ENCODE measurements at regions not wholly inside any gene's neighbourhood (a gene's known extent, or its start where the extent isn't known, plus 50 kb on each side); places are given as distances from the start of the nearest gene placed in this dataset.
A peak's percentile ranks its signal among the peaks of the same experiment; 100 is the strongest.

DNA sequence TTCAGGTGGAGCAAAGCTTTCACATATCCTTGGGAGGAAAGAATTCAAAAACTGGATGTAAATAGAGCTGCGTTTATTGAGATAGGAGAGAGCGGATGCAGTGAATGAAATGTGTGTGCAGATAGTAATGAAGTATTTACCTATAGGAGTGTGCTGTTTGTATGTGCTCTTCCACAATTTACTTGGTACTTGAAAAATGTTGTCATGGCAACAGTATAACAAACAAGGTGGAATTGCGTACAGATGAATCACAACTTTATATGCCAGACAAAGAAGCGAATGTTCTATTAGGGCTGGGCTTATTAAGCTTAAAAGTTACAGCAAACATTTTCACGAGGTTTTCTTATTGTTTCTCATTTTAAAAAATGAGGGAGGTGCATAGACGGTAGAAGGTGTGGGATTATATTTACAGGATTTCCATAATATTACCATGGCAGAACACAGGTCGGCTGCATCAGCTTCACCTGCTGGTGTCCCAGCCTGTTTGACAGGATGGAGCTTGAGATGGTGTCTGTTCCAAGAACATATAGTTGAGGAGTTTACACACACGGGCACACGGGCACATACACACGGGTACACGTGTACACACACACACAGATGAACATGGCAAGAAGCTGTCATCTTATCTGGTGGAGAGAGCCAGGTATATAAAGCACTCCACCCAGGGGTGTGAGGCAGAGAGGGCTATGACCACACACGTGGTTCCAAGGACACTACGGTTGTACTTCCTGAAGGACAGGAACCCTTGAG is 155.7 kb downstream of the RMI1 start:
- DNase-seq: peak; percentile 50 to 69

DNA sequence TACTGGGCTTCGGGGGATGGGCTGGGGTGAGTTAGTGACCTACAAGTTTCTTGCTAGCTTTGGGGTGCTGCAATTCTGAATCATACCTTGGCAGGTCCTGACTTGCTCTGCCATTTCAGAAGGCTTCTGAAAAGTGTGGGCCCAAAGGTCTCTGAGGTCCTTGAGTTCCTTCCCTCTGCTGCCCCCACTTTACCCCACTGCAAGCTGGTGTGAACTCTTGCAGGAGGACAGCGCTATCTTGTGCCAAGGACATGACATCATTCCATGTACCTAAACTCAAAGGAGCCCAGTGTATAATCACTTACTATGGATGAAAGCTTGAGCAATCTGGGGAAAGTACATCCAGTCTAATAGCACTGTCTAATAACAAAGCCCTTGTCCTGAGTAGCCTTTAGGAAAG is 157.4 kb downstream of the RMI1 start:
- peak in 1 of 2 experiments; percentile 20 for DNase-seq

DNA sequence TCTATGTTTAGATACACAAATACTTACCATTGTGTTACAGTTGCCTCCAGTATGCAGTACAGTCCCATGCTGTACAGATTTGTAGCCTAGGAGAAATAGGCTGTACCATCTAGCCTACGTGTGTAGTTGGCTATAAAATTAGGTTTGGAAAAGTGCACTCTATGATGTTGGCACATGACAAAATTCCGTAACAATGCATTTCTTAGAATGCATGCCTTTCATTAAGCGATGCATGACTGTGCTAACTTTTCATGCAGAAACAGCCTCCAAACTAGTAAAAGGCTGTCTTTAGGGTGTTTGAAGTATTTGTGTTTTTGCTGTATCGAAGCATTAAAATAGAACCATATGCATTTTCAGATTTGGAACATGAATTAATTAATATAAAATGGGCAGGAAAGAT is 157.9 kb downstream of the RMI1 start:
- DNase-seq: no peak

DNA sequence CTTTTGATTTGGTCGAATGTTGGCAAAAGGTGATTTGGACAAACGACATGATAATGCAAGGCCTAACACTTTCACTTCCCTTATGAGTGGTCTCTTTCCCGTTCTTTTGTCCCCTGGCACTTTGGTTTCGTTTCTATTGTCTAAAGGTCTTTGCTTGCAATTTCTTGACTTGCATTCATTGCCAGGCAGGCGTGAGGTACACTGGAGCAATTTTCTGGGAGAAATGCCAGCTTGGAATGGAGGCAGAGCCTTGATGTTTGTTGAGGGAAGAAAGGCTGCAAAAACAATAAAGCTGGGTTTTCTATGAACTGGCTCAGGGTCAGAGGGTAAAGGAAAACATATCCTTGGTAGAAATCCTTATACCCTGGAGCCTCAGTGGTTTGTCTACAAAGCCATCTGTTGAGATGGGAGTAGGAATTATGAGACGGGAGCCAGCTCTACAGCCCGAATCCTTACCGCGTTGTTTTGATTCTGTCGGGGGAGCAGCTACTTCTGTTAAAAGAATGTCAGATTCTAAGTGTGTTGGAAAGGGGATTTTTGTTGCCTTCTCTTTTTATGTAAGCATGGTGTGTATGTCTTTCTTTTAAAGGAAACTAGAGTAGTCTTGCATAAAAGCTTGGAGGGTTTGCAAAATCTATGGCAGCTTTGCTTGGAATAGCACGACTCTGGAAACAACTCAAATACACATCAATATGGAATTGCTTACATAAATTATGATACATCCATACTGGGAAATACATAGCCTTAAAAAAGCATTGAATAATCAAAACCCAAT is 158.9 kb downstream of the RMI1 start:
- peak; percentile 51 to 53 for DNase-seq

DNA sequence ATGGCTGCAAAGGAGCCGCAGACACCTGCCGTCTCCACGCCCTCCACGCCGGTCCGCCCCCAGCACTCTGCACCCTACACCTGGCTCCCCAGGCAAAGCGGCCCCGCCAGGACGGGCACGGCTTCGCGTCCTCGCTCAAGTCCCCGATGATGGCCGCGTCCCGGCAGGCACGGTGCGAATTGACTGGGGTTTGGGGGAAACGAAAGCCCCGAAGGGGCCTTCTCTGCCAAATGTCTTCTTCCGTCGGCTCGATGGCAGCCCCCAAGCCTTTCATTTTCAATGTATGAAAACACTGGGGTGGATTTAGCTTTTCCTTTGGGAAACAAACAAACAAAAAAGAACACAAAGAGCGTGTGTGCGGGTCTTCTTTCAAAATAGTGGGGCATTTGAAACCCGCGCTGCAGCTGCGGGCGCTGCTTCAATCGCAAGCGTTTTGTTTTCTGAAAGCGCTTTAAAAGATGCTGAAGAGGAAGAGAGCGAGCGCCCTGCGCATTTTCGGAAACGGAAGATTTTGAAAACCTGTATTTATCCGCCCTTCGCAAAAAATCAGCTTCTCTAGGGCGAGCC is 160.0 kb downstream of the RMI1 start:
- DNase-seq: peak; percentile 25 to 46

DNA sequence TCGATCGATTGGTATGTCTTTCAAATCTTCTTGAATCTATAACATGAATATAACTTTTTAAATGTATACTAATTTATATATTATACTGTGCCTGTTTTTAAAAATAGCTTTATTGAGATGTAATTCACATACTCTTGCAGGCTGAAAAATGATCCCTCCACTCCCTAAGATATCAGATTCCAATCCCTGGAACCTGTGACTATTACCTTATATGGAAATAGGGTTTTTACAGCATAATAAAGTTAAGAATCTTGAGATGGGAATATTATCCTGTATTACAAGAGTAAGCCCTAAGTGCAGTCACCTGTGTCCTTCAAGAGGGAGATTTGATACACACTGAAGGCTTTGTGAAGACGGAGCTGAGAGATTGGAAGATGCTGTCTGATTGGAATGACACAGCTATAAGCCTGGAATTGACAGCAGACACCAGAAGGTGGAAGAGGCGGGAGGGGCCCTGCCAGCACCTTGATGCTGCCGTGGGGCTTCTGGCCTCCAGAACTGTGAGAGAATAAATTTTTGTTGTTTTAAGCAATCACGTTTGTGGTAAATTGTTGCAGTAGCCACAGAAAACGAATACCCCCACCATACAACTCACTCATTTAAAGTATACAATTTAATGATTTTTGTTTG is 161.3 kb downstream of the RMI1 start:
- peak; percentile 65 to 75 for DNase-seq

DNA sequence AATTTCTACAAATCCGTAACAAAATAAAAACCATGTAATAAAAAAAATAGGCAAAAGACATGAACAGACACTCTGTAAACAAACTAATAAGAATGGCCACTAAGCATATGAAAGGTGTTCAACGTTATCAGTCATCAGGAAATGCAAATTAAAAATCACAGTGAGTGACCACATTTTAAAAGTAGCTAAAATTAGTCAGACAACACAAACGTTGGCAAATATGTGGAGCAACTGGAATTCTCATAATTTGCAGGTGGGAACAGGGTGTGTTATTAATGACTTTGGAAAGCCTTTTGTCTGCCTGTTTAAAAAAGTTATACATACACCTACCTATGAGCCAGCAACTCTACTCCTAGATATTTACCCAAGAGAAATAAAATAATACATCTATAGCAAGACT is 164.4 kb downstream of the RMI1 start:
- DNase-seq: no peak

DNA sequence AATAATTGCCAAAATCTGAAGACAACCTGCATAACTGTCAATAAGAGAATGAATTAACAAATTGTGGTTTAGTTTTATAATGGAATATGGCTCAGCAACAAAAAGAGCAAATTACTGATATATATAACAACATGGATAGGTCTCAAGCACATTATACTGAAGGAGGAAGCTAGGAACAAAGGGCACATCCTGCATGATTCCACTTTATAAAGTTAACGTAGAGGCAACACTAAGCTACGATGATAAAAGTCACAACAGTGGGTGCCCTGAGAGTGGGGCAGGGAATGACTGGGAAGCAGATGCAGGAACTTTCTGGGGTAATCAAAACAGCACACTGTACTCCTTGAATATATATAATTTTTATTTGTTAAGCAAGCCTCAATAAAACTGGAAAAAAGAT is 165.2 kb downstream of the RMI1 start:
- DNase-seq: no peak

DNA sequence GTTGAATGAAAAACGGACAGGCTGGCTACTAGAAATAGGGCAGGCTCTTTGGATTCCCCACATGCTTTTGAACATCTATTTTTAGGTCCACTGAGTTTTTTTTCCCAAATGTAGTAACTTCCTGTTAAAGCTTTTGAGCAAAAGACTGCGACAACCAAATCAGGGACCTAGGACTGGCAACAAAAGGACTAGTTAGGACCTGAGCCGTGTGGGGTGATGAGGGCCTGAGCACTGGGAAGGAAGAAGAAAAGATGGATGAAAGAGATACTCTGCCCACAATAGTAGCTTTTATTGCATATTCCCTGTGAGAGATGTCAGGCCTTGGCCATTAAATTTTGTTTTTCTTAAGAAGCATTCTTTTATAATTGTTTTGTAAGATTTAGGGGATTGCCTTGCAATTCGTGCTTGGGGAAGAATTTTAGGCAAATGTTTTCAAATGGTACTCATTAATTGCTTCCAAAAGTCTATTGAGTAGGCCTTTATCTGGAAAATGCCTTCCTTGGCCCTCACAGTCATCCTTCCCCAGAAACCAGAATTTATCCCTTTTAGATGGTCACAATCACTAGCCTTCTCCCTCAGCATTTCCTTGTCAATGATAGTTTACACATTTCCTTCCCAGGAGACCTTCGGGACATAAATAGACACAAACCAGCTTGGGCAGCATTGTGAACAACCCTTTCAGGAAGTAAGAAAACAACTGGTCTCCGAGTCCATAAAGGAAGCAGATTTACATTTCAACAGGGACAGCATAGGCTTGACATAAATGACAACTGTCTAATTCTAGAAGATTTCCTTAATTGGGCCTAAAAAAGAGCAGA is 166.5 kb downstream of the RMI1 start:
- peak; percentile 81 to 87 for DNase-seq

DNA sequence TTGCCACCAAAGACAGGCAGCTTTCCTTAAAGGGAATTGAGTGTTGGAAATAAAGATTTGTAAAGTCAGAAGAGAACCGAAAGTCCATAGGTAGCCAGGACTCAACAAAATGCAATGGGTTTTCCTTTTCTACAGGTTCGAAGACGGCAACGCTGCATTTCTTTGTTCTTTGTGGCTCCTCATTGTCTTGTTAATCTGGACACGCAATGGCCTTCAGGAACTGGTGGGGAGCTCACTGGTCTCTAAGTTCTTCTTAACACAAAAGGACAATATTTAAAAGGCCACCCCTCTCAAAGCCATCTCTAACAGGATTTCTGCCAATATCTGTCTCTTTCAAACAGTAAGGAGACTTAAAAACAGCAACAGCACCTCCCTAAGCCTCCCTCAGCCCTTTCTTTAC is 170.6 kb downstream of the RMI1 start:
- peak; percentile 84 to 85 for DNase-seq

DNA sequence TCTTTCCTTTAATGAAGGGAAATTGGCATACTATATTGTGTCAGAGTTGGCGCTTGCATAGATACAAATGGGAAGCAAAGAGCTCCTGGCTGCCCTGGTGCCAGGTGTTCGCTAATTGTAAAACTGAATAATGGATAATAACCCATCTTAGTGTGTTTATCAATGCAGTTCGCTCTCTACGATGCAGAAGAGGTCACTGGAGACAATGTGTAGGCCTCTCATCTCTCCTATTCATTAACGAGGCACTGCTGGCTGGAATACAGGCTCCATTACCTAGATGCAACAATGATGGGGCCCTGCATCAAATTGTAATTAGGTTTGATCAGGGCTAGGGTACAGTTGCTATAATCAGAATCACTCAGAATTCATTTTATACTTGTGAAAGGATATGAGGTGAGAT is 171.0 kb downstream of the RMI1 start:
- DNase-seq: peak; percentile 96 to 98

DNA sequence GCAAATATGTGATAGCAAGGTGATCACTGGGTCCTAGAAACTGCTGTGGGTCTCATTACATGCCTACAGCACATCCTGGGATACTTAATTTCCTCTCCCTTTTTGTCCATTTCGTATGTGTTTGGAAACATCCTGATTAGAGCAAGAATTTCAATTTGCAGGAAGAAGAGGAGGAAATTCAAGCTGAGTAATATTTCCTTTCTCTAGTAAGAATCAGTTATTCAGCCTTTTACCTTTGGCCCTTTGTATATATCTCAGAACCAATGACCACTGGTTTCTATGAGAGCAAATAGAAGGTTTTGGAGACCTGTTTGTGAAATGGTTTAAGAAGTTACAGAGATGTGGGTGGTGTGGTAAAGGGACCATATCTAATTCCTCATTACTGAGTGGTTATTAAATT is 171.6 kb downstream of the RMI1 start:
- no peak for DNase-seq

DNA sequence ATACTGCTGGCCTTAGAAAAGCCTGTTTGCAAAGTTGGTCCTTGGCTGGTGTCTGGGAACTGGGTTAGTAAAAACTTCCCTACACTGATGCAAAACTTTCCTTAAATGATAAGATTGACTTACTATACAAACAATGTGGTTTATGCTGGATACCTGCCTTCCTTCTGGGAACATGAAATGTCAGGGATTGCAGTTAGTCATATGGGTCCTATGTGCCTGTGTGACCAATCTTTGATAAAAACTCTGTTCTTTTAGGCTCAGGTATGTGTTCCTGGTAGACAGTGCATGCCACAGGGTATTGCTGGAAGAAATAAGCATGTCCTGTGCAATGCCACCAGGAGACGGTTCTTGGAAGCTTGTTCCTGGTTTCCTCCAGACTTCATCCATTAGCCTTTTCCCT is 173.3 kb downstream of the RMI1 start:
- DNase-seq: no peak

DNA sequence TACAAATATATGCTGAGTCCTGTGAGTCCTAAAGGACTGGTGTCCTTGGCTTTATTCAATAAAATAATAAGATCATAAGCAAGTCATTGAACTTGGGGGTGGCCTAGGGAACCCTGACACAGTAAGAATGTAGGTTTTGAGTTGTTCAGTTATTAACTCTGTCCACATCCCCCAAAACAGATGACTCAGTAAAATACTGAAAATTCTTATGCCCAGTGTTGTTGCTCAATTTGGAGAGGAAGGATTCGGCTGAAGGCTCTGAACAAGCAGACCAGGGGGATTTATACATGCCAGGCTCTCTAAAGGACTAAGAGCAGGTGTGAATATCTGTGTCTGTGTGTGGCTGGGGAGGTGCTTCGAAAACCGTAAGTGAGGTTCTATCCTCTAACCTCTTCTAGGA is 173.7 kb downstream of the RMI1 start:
- DNase-seq: peak in 1 of 2 experiments; percentile 21

DNA sequence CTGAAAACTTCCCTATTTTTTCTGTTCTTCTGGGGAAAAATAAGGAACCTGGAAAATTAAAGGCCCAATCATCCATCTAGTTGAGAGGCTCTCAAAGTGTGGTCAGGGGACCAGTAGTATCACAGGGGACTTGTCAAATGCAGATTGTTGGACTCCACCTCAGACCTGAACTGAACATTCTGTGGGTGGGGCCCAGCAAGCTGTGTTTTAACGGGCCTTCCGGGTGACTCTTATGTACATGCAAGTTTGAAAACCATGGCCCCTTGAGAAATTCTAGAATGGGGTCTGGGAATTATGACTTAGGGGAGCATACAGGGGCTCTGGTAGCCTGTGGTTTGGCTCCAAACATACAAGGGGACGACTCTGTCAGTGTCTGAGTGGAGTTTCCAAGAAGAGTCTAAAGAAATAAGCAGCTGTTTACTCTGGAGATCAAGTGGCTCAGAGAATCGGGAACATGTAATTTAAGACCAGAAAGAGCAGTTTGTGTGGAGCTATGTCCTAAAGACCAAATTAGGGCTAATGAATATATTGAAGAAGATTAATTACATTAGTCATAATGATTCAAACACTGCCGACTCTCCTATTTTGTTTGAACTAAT is 177.4 kb downstream of the SLC28A3 start:
- DNase-seq: peak in 1 of 2 experiments; percentile 56

DNA sequence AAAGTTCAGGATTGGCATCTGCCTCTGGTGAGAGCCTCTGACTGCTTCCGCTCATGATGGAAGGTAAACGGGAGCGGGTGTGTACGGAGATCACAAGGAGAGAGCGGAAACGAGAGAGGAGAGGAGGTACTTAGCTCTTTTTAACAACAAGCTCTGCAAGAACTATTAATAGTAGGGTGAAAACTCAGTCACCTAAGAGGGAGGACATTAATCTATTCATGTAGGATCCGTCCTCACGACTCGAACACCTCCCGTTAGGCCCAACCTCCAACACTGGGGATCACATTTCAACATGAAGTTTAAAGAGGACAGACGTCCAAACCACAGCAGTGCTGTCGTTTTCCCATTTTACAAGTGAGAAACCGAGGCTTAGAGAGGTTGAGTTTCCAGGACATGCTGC is 173.7 kb downstream of the SLC28A3 start:
- no peak for DNase-seq

DNA sequence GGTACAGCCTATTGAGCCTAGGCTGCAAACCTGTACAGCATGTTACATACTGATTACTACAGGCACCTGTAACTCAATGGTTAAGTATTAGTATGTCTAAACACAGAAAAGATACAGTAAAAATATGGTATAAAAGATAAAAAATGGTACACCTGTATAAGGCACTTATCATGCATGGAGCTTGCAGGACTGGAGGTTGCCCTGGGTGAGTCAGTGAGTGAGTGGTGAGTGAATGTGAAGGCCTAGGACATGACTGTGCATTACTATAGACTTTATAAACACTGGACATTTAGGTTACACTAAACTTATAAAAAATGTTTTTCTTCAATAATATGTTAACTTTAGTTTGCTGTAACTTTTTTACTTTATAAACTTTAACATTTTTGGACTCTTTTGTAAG is 171.3 kb downstream of the SLC28A3 start:
- no peak for DNase-seq

DNA sequence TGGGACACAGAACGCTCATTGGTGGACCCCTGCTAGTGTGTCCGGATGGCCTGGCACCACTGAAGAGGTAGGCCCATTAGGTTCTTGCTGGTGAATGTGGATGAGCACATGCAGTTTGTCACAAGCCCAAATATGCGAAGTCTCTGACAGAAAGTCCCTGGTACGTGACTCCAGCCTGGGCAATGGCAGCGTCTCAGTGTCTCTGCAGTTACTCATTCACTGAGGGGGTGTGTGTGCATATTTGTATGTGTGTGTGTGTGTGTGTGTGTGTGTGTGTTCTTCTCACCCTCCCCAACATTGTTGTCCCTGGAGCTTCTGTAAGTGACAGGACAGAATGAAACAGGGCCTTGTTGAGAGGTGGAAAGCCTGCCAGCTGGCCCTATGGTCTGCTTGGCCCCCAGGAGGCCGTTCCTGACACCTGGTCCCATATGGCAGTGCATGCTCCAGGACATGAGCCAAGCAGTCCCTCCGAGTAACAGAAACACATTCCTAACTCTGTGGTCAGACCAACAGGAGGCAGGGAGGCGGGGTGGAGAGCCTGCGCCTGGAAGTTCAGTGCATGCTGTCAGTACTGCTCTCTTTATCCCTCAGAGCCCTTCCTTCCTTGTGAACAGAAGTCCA is 169.9 kb downstream of the SLC28A3 start:
- no peak for DNase-seq

DNA sequence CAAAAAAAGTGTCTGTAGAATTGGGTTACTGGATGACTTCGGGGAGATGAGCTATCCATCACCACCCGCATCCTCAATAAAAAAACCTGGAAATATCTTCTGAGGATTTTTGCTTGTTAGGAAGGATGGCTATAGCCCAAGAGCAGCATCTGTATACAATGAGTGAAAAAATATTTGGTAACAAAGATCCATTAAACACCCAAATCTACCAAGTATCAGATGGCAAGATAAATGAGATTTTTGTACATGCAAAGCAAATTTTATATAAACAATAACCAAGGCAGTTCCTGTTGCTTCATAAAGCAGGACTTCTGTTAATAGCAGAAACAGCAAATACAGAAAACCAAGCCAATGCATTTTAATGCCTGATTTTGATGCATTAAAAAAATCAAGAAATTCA is 166.6 kb downstream of the SLC28A3 start:
- DNase-seq: no peak

DNA sequence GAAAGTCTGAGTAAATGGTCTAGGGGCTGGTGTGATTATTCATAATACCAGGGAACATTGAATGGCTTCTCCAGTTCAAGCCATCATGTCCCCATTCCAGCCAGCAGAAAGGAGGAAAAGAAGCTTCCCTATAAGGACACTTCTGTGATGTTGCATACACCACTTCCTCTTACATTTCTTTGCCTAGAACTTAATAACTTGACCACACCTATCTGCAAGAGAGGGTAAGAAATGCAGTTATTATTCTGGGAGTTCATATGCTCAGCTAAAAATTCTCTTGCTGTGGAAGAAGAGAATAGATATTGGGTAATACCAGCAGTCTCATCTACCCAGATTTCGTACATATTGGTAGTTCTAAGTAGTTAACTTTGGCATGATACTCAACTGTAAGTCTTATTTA is 166.1 kb downstream of the SLC28A3 start:
- no peak for DNase-seq

DNA sequence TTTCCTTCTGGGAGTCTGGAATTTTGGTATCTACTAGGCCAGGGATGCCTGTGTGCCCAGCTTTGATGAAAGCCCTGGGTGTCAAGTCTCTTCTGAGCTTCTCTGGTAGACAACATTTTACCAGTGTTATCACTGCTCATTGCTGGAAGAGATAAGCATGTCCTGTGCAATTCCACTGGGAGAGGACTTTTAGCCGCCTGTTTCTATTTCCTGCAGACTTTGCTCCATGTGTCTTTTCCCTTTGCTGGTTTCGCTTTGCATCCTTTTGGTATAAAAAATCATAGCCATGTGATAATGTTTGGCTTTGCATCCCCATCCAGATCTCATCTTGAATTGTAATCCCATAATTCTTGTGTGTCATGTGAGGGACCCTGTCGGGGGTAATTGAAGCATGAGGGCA is 163.2 kb downstream of the SLC28A3 start:
- no peak for DNase-seq

DNA sequence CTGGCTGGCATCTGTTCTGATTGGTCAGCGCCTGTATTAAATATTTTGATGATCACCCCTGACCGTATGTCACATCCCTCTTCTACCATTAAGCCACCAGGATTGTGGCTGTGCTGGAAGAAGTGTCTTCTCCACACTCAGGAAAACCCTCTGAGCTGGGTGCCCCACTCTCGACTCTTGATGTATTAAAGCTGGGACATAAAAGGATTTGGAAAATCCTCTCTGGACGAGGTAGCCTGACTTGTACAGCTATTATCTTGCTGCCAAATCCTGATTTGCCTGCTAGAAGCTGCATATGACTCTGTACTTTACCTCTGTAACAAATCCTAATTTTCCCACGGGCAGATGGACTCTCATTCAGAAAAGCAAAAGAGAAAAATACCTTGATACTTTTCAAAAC is 161.0 kb downstream of the SLC28A3 start:
- no peak for DNase-seq
